H9 (cell line): ENCODE measurements at regions not wholly inside any gene's neighbourhood (a gene's known extent, or its start where the extent isn't known, plus 50 kb on each side); places are given as distances from the start of the nearest gene placed in this dataset.

ENCODE experiments used
- DNase-seq: peaks from one replicate; pipeline ENCODE4 v3.0.0-alpha.2; 2017
- H2AFZ ChIP-seq: one replicate; pipeline ENCODE4 v1.6.1; 2013; ENCODE audit warnings: mild to moderate bottlenecking, low read length, control low read depth, moderate library complexity
- H2AK5ac ChIP-seq: 2 replicates; pipeline ENCODE4 v1.6.1; 2013; ENCODE audit warnings: low read length, control low read depth, mixed read lengths; ENCODE audit not compliant: insufficient read length
- H2BK120ac ChIP-seq: one replicate; pipeline ENCODE4 v1.6.1; 2013; ENCODE audit warnings: low read depth, mild to moderate bottlenecking, low read length, control low read depth, inconsistent platforms; ENCODE audit not compliant: poor library complexity, severe bottlenecking
- H2BK12ac ChIP-seq: 2 replicates; pipeline ENCODE4 v1.6.1; 2013; ENCODE audit warnings: low read length, control low read depth, mixed read lengths, low read depth; ENCODE audit not compliant: insufficient read length
- H2BK15ac ChIP-seq: 2 replicates; pipeline ENCODE4 v1.6.1; 2013; ENCODE audit warnings: low read depth, low read length, control low read depth
- H2BK20ac ChIP-seq: one replicate; pipeline ENCODE4 v1.6.1; 2013; ENCODE audit warnings: low read depth, mild to moderate bottlenecking, low read length, control low read depth, inconsistent platforms; ENCODE audit not compliant: poor library complexity, severe bottlenecking
- H2BK5ac ChIP-seq: 2 replicates; pipeline ENCODE4 v1.6.1; 2013; ENCODE audit warnings: low read length, control low read depth, mixed read lengths; ENCODE audit not compliant: insufficient read length
- H3K14ac ChIP-seq: 2 replicates; pipeline ENCODE4 v1.6.1; 2013; ENCODE audit warnings: low read length, control low read depth; ENCODE audit not compliant: insufficient read depth
- H3K18ac ChIP-seq: 2 replicates; pipeline ENCODE4 v1.6.1; 2013; ENCODE audit warnings: low read depth, mild to moderate bottlenecking, mixed read lengths, low read length, control low read depth; ENCODE audit not compliant: insufficient read length
- H3K23ac ChIP-seq: 2 replicates; pipeline ENCODE4 v1.6.1; 2013; ENCODE audit warnings: low read length, control low read depth, mixed read lengths, low read depth; ENCODE audit not compliant: insufficient read length
- H3K23me2 ChIP-seq: 2 replicates; pipeline ENCODE4 v1.6.1; 2013; ENCODE audit warnings: low read depth, mild to moderate bottlenecking, mixed read lengths, low read length, control low read depth; ENCODE audit not compliant: insufficient read length, poor library complexity, severe bottlenecking
- H3K27ac ChIP-seq: 2 replicates; pipeline ENCODE4 v1.5.1; 2013; ENCODE audit warnings: low read length, control low read depth, mixed read lengths, low read depth; ENCODE audit not compliant: insufficient read length
- H3K27me3 ChIP-seq: 2 replicates; pipeline ENCODE4 v1.6.1; 2013; ENCODE audit warnings: low read length, control low read depth, inconsistent platforms; ENCODE audit not compliant: insufficient read depth
- H3K4ac ChIP-seq: 2 replicates; pipeline ENCODE4 v1.6.1; 2013; ENCODE audit warnings: low read depth, mild to moderate bottlenecking, control low read depth, inconsistent platforms, low read length, moderate library complexity
- H3K4me1 ChIP-seq: 2 replicates; pipeline ENCODE4 v1.6.1; 2013; ENCODE audit warnings: low read length, control low read depth, inconsistent platforms; ENCODE audit not compliant: insufficient read depth
- H3K4me2 ChIP-seq: 2 replicates; pipeline ENCODE4 v1.6.1; 2013; ENCODE audit warnings: low read length, control low read depth, mixed read lengths; ENCODE audit not compliant: insufficient read length, insufficient read depth
- H3K56ac ChIP-seq: 2 replicates; pipeline ENCODE4 v1.6.1; 2013; ENCODE audit warnings: low read depth, mild to moderate bottlenecking, mixed read lengths, low read length, control low read depth; ENCODE audit not compliant: insufficient read length
- H3K79me1 ChIP-seq: 2 replicates; pipeline ENCODE4 v1.6.1; 2013; ENCODE audit warnings: low read depth, mild to moderate bottlenecking, moderate library complexity, low read length, control low read depth, inconsistent platforms; ENCODE audit not compliant: insufficient read depth, poor library complexity, severe bottlenecking
- H3K79me2 ChIP-seq: 2 replicates; pipeline ENCODE4 v1.6.1; 2013; ENCODE audit warnings: low read length, control low read depth, inconsistent platforms; ENCODE audit not compliant: insufficient read depth
- H3K9ac ChIP-seq: 2 replicates; pipeline ENCODE4 v1.6.1; 2013; ENCODE audit warnings: low read length, control low read depth, mixed read lengths; ENCODE audit not compliant: insufficient read length; ENCODE audit errors: extremely low read depth
- H3K9me3 ChIP-seq: one replicate; pipeline ENCODE4 v1.6.1; 2013; ENCODE audit warnings: low read depth, low read length, inconsistent platforms; ENCODE audit not compliant: control insufficient read depth
- H3T11ph ChIP-seq: one replicate; pipeline ENCODE4 v1.6.1; 2013; ENCODE audit warnings: mild to moderate bottlenecking, low read length, control low read depth, inconsistent platforms
- H4K20me1 ChIP-seq: one replicate; pipeline ENCODE4 v1.6.1; 2013; ENCODE audit not compliant: control insufficient read depth, insufficient read length, insufficient read depth
- H4K5ac ChIP-seq: 2 replicates; pipeline ENCODE4 v1.6.1; 2013; ENCODE audit warnings: low read depth, mild to moderate bottlenecking, mixed read lengths, low read length, control low read depth; ENCODE audit not compliant: insufficient read length
- H4K8ac ChIP-seq: replicated peaks from 2 replicates; pipeline ENCODE4 v1.6.1; 2013; ENCODE audit warnings: low read length, control low read depth, mixed read lengths, low read depth; ENCODE audit not compliant: insufficient read length
- H4K91ac ChIP-seq: 2 replicates; pipeline ENCODE4 v1.6.1; 2013; ENCODE audit warnings: low read depth, mild to moderate bottlenecking, moderate library complexity, mixed read lengths, low read length, control low read depth; ENCODE audit not compliant: insufficient read length
- H3K27ac Mint-ChIP-seq, 3 experiments: 2 replicates in 2 of 3; 3 replicates in 1 of 3; pipeline ENCODE4 v1.8.0; 2020 to 2021; ENCODE audit warnings: mixed read lengths in 3 of 3, mild to moderate bottlenecking in 1 of 3, moderate library complexity in 1 of 3
- H3K27me3 Mint-ChIP-seq: 2 replicates; pipeline ENCODE4 v1.8.0; 2021; ENCODE audit warnings: low read depth, mild to moderate bottlenecking, moderate library complexity, mixed read lengths
- H3K36me3 Mint-ChIP-seq, 3 experiments: 2 replicates in 2 of 3; 3 replicates in 1 of 3; pipeline ENCODE4 v1.8.0; 2020 to 2021; ENCODE audit warnings: low read depth in 3 of 3, mixed read lengths in 3 of 3; ENCODE audit not compliant: insufficient read depth in 1 of 3
- H3K4me1 Mint-ChIP-seq, 2 experiments: 2 replicates each; pipeline ENCODE4 v1.8.0; 2020; ENCODE audit warnings: mixed read lengths in 2 of 2
- H3K4me3 Mint-ChIP-seq, 2 experiments: 2 replicates in 1 of 2; 3 replicates in 1 of 2; pipeline ENCODE4 v1.8.0; 2020 to 2021; ENCODE audit warnings: mild to moderate bottlenecking in 2 of 2, mixed read lengths in 2 of 2, moderate library complexity in 1 of 2
- H3K9me3 Mint-ChIP-seq, 2 experiments: 2 replicates in 1 of 2; 3 replicates in 1 of 2; pipeline ENCODE4 v1.8.0; 2020; ENCODE audit warnings: mild to moderate bottlenecking in 2 of 2, mixed read lengths in 2 of 2, moderate library complexity in 1 of 2
- CTCF ChIP-seq: fragments of 200-600 bp; sonication (generic); conservative IDR thresholded peaks from 3 replicates; pipeline ENCODE4 v1.8.0; 2021; ENCODE audit warnings: antibody characterized with exemption, mild to moderate bottlenecking
- WGBS: extraction: QIAGEN DNeasy Blood & Tissue Kit; methylation state at CpG from one replicate; pipeline ENCODE4 v1.1.7; 2013; ENCODE audit warnings: missing lambda C conversion rate, low lambda C conversion rate, mixed read lengths; ENCODE audit not compliant: insufficient read length; ENCODE audit errors: extremely low coverage; 5-methylcytosine and 5-hydroxymethylcytosine counted together

- H3T11ph ChIP-seq = no peak overlapping the region
- no peaks in the 10 kb centered on the region for H3K79me2 ChIP-seq
- H3K4me2 ChIP-seq = no peak overlapping the region
- TF ChIP-seq CTCF = no peak
- Mint-ChIP-seq H3K36me3 (no peaks in the 10 kb centered on the region), H3K27me3 (no peaks in the 10 kb centered on the region), H3K4me3 (no peak overlapping the region), H3K9me3 (no peaks in the 10 kb centered on the region), H3K27ac (no peak overlapping the region), H3K4me1 (peaks cover 2 to 4% of the 10 kb centered on the region in 2 experiments)
- H3K9me3 ChIP-seq = no peaks in the 10 kb centered on the region
- no peak overlapping the region for H2AFZ ChIP-seq
- H3K18ac ChIP-seq = no peak overlapping the region
- no peak overlapping the region for H3K27ac ChIP-seq
- no peak for DNase-seq
- H3K23me2 ChIP-seq = no peaks in the 10 kb centered on the region
- no peak overlapping the region for H2BK12ac ChIP-seq
- no peak overlapping the region for H4K8ac ChIP-seq
- no peaks in the 10 kb centered on the region for H4K20me1 ChIP-seq
- H3K56ac ChIP-seq = no peak overlapping the region
- H4K91ac ChIP-seq = no peak overlapping the region
- no peak overlapping the region for H2BK120ac ChIP-seq
- H3K4ac ChIP-seq = no peak overlapping the region
- H3K14ac ChIP-seq = no peak overlapping the region
- no peaks in the 10 kb centered on the region for H3K27me3 ChIP-seq
- no peak overlapping the region for H2BK5ac ChIP-seq
- WGBS = no CpG with 5 or more reads among the region's 3 CpGs
- no peak overlapping the region for H4K5ac ChIP-seq
- no peaks in the 10 kb centered on the region for H3K79me1 ChIP-seq
- no peaks in the 10 kb centered on the region for H3K4me1 ChIP-seq
- no peak overlapping the region for H2BK15ac ChIP-seq
- H2BK20ac ChIP-seq = no peak overlapping the region
- no peak overlapping the region for H3K23ac ChIP-seq
- no peak overlapping the region for H2AK5ac ChIP-seq
- no peak overlapping the region for H3K9ac ChIP-seq
Observed at GRCh38 chr13:54805743-54806142, 1777.1 kb downstream of the OLFM4 start.
